SK-N-MC (cell line): ENCODE measurements at regions not wholly inside any gene's neighbourhood (a gene's known extent, or its start where the extent isn't known, plus 50 kb on each side); places are given as distances from the start of the nearest gene placed in this dataset.
"Not testable (repeated sequence)": the region's sequence is repeated elsewhere in the genome, so short reads cannot be mapped to it uniquely, and the experiment has no call there.

Source experiments
- DNase-seq: peaks from one replicate; pipeline ENCODE4 v3.0.0-alpha.2; 2011; ENCODE audit warnings: low read depth, low spot score
- H3K27ac ChIP-seq: fragments of 200-600 bp; sonication (generic); 2 replicates; pipeline ENCODE4 v1.5.1; 2016; ENCODE audit warnings: mixed run types
- H3K36me3 ChIP-seq: fragments of 200-600 bp; sonication (generic); 2 replicates; pipeline ENCODE4 v1.6.1; 2017; ENCODE audit warnings: antibody characterized with exemption, low read length, mixed read lengths; ENCODE audit not compliant: insufficient read depth
- H3K4me3 ChIP-seq: fragments of 200-600 bp; sonication (generic); 2 replicates; pipeline ENCODE4 v1.5.1; 2016
- H3K9ac ChIP-seq: fragments of 200-600 bp; sonication (generic); 2 replicates; pipeline ENCODE4 v1.8.0; 2017; ENCODE audit warnings: mixed run types, mixed read lengths; ENCODE audit not compliant: insufficient read length
- H3K9me3 ChIP-seq: fragments of 200-600 bp; sonication (generic); 2 replicates; pipeline ENCODE4 v1.6.1; 2017; ENCODE audit warnings: low read depth, mild to moderate bottlenecking, antibody characterized with exemption, low read length, moderate library complexity, mixed read lengths
- EZH2 ChIP-seq: fragments of 200-600 bp; sonication (generic); IDR thresholded peaks from one replicate; pipeline ENCODE4 v1.6.1; 2017; ENCODE audit warnings: antibody characterized with exemption
- FOXP2 ChIP-seq: optimal IDR thresholded peaks from 2 replicates; pipeline ENCODE3; 2011; ENCODE audit warnings: mild to moderate bottlenecking, moderate library complexity; ENCODE audit not compliant: insufficient read depth; ENCODE audit errors: extremely low read length, control extremely low read depth
- POLR2AphosphoS5 ChIP-seq: IDR thresholded peaks from 2 replicates; pipeline ENCODE4 v1.6.1; 2012; ENCODE audit warnings: mild to moderate bottlenecking, low read depth, low read length, borderline replicate concordance

DNA sequence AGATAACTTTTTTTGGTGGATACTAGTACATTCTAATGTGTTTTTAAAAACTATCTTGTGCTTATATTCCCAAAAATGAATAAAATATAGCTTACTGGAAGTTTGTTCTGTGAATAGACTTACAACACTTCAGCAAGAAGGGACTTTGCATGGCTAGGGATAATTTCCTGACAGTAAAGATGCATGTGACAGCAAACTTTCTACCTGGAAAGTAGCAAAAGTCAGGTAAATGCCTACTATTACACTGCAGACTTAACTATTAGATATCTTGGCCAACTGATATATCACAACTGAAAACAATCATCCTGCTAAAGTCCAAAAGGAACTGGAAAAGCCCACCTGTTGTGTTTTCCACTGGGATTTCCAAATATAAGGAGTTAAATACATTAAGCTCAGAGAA, 1753.5 kb upstream of the CELF4 start:
- Histone ChIP-seq H3K4me3 (no peak overlapping the region), H3K9me3 (no peaks in the 10 kb centered on the region), H3K36me3 (no peaks in the 10 kb centered on the region), H3K9ac (no peak overlapping the region), H3K27ac (no peak overlapping the region)
- DNase-seq, result no peak
- TF ChIP-seq POLR2AphosphoS5, result no peak
- TF ChIP-seq FOXP2, result no peak
- no peak for TF ChIP-seq EZH2

GRCh38 chr18:39318462-39318861, 1752.9 kb upstream of the CELF4 start:
- Histone ChIP-seq H3K36me3 (no peaks in the 10 kb centered on the region), H3K27ac (no peak overlapping the region), H3K9me3 (no peaks in the 10 kb centered on the region), H3K9ac (no peak overlapping the region), H3K4me3 (no peak overlapping the region)
- no peak for DNase-seq
- TF ChIP-seq FOXP2, result no peak
- TF ChIP-seq POLR2AphosphoS5, result no peak
- no peak for TF ChIP-seq EZH2

GRCh38 chr18:39318008-39318407, 1752.4 kb upstream of the CELF4 start:
- Histone ChIP-seq H3K4me3 (no peak overlapping the region), H3K9me3 (no peaks in the 10 kb centered on the region), H3K9ac (no peak overlapping the region), H3K36me3 (no peaks in the 10 kb centered on the region), H3K27ac (no peak overlapping the region)
- no peak for DNase-seq
- TF ChIP-seq FOXP2 (no peak), EZH2 (no peak)

DNA sequence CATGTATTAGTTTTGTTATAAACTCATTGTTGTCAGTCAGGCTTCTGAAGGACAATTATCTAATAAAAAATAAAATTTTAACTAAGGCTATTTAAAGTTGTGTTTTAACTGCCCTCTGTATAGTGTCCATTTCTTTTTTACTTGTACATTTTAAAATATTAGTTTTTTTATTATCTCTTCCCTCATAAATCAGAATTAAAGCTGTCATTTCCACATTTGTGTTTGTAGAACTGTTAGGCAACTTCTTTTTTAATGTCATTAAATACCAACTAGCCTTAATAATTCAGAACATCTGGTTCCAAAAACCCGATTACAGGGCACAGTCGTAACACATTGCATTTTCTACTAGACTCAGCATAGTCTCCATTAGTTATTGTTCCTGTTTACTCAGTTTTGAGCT, 1749.0 kb upstream of the CELF4 start:
- no peaks in the 10 kb centered on the region for H3K36me3 ChIP-seq
- peak; percentile 14 for DNase-seq
- H3K27ac ChIP-seq, result no peak overlapping the region
- H3K9me3 ChIP-seq, result no peaks in the 10 kb centered on the region
- H3K4me3 ChIP-seq, result no peak overlapping the region
- H3K9ac ChIP-seq, result no peak overlapping the region
- TF ChIP-seq FOXP2 (peak; percentile 32), EZH2 (no peak)

DNA sequence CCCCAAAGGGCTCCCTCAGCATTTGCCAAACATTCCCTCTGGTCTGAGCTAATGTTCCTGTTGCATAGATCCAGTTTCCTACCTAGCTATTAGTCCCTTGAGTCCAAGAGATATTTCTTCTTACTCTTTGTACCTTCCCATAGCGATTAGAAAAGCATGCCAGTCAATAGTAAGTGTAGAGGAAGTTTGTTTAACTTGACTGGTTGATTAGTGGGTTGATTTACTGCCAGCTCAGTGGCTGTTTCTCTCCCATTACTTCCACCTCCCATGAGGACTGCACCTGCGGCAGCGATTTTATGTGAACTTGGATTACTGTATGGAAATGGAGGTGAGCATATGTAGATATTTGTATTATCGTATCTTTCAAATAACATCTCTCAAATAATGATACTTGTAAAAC, 1748.4 kb upstream of the CELF4 start:
- Histone ChIP-seq H3K27ac (no peak overlapping the region), H3K9me3 (no peaks in the 10 kb centered on the region), H3K36me3 (no peaks in the 10 kb centered on the region), H3K9ac (no peak overlapping the region), H3K4me3 (no peak overlapping the region)
- no peak for DNase-seq
- TF ChIP-seq FOXP2 (no peak), EZH2 (no peak), POLR2AphosphoS5 (no peak)

DNA sequence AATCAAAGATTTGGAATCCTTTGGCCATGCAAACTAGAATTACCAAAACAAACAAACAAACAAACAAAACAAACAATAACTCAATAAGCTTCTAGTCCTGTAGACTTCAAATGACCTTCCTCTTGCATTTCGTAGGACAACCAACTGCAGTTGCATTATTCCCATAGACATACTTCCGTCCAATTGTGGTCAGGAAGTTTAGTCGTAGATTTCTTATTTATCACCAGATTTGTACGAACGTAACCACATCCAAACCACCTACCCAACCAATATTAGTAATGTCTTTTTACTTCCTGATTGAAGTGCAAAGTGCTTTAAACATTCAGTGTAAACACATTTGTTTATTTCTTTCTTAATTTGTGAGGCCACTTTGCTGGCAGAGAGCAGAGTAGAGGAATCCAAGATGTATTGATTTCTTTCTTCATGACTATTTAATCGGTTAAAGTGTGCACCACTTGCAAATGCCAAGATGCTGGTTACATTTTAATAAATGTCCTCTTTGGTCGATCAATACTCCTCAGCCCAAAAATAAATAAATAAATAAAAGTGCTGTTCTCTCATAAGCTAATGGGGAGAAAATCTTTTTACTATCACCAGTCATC, 1745.6 kb upstream of the CELF4 start:
- TF ChIP-seq POLR2AphosphoS5 (no peak), EZH2 (no peak), FOXP2 (no peak)
- no peak for DNase-seq
- no peak overlapping the region for H3K4me3 ChIP-seq
- no peaks in the 10 kb centered on the region for H3K9me3 ChIP-seq
- H3K9ac ChIP-seq, result no peak overlapping the region
- no peak overlapping the region for H3K27ac ChIP-seq
- H3K36me3 ChIP-seq, result no peaks in the 10 kb centered on the region

DNA sequence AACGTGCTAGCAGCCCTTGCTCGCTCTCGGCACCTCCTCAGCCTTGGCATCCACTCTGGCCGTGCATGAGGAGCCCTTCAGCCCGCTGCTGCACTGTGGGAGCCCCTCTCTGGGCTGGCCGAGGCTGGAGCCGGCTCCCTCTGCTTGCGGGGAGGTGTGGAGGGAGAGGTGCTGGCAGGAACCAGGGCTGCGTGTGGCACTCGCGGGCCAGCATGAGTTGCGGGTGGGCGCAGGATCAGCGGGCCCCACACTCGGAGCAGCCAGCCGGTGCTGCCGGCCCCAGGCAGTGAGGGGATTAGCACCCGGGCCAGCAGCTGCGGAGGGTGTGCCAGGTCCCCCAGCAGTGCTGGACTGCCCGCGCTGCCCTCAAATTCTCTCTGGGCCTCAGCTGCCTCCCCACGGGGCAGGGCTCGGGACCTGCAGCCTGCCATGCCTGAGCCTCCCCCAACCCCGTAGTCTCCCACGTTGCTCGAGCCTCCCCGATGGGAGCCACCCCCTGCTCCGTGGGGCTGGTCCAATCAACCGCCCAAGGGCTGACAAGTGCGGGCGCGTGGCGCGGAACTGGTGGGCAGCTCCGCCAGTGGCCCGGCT, 1743.4 kb upstream of the CELF4 start:
- not testable (repeated sequence) for H3K4me3 ChIP-seq, H3K9me3 ChIP-seq, DNase-seq, H3K36me3 ChIP-seq, H3K9ac ChIP-seq, H3K27ac ChIP-seq

GRCh38 chr18:39305766-39306165, 1740.2 kb upstream of the CELF4 start:
- Histone ChIP-seq H3K9ac (no peak overlapping the region), H3K27ac (no peak overlapping the region), H3K9me3 (no peaks in the 10 kb centered on the region), H3K36me3 (no peaks in the 10 kb centered on the region), H3K4me3 (no peak overlapping the region)
- no peak for DNase-seq
- TF ChIP-seq FOXP2, result no peak
- TF ChIP-seq POLR2AphosphoS5, result no peak
- no peak for TF ChIP-seq EZH2

DNA sequence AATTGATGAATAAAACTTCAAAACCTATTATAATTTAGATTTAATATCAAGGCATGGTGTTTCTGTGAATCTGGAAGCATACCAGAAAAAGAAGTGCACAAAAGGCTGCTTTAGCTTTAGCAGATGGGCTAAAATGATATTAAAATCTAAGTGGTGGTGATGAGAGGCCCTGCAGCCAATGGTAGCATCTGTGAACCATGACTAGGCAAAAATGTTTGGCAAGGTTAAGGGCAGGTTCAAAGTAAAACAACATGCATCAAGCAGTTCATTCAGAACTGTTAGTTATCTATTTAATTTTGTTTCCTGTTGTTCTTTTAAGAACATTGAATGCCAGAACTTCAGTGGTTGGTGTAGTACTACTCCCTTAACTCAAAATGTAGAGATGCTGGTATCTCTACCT, 1736.9 kb upstream of the CELF4 start:
- no peak overlapping the region for H3K4me3 ChIP-seq
- H3K36me3 ChIP-seq, result no peaks in the 10 kb centered on the region
- no peaks in the 10 kb centered on the region for H3K9me3 ChIP-seq
- no peak overlapping the region for H3K9ac ChIP-seq
- no peak for DNase-seq
- H3K27ac ChIP-seq, result no peak overlapping the region
- no peak for TF ChIP-seq FOXP2
